GM19468 (cell line): ENCODE measurements at regions not wholly inside any gene's neighbourhood (a gene's known extent, or its start where the extent isn't known, plus 50 kb on each side); places are given as distances from the start of the nearest gene placed in this dataset.
"Not testable (repeated sequence)": the region's sequence is repeated elsewhere in the genome, so short reads cannot be mapped to it uniquely, and the experiment has no call there.

ENCODE experiments used
- ATAC-seq: cut with Tn5 transposase; IDR thresholded peaks from one replicate; pipeline ENCODE4 v1.9.1; 2021; ENCODE audit warnings: mild to moderate bottlenecking, moderate library complexity, moderate number of reproducible peaks; ENCODE audit not compliant: unreplicated experiment; ENCODE audit errors: extremely low read depth

- no peak for ATAC-seq
Observed at GRCh38 chr12:105574056-105574715, 243.7 kb downstream of the C12orf75 start.

GRCh38 chr12:105575235-105575634, 244.7 kb downstream of the C12orf75 start:
- no peak for ATAC-seq

- no peak for ATAC-seq
Observed at GRCh38 chr12:105576261-105576660, 245.8 kb downstream of the C12orf75 start.

- no peak for ATAC-seq
Observed at GRCh38 chr12:105580821-105581352, 250.4 kb downstream of the C12orf75 start.

DNA sequence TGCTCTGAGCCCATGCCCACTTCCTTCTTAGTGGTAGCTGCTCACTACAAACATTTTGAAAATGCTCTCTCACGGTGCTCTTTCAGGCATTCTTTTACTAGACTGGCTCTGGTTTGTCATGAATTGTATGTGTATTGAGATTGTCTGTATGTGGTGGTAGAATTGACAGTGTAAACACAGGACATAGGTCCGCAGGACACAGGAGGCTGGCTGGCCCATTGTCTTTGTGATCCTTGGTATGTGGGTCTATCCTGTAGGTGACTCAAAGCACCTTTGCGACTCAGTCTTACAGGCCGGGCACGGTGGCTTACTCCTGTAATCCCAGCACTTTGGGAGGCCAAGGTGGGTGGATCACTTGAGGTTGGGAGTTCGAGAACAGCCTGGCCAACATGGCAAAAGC, 250.9 kb downstream of the C12orf75 start:
- ATAC-seq: no peak

GRCh38 chr12:105585107-105585506, 254.6 kb downstream of the C12orf75 start:
- no peak for ATAC-seq

DNA sequence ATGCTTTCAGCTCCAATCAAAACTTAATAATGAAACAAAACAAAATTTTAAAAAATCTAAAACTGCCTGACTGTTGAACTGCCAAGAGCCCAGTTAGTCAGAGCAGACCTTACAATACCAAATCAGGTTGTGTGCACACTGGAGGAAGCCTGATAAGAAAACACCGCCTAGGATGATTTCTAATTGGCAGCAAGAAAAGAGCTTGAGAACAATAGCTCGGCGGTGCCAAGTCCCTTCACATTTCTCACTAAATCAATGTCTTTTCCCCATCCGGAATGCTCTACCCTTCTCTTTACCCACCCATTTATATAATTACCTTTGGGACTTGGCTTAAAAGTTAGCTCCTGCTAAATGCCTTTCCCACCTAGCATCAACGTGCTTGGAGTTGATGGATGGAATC, 256.7 kb downstream of the C12orf75 start:
- no peak for ATAC-seq

- no peak for ATAC-seq
Observed at GRCh38 chr12:105588106-105588505, 257.6 kb downstream of the C12orf75 start.

- ATAC-seq: no peak
Observed at GRCh38 chr12:105590571-105590970, 260.1 kb downstream of the C12orf75 start.

DNA sequence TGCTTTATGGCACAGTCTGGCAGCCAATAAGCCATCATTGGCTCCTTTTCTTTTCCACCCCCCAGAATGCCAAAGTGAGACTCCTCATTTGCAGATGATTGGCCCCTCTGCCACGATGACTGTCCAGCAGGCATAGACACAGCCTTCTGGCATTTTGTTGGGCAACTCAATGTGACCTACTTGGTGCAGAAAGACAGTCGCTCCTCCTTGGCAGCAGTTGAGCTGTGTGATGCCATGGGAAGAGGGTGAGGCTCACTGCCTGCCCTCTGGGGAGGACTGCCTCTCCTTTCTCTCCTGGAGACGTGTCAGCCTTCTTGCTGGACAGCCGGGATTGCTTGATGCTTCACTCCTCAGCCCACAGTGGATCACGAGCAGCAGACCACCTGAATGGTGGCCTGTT, 264.9 kb downstream of the C12orf75 start:
- no peak for ATAC-seq

- no peak for ATAC-seq
Observed at GRCh38 chr12:105596731-105597130, 266.2 kb downstream of the C12orf75 start.

- ATAC-seq: no peak
Observed at GRCh38 chr12:105598031-105598430, 267.5 kb downstream of the C12orf75 start.

- ATAC-seq: no peak
Observed at GRCh38 chr12:105600911-105601545, 270.5 kb downstream of the C12orf75 start.

DNA sequence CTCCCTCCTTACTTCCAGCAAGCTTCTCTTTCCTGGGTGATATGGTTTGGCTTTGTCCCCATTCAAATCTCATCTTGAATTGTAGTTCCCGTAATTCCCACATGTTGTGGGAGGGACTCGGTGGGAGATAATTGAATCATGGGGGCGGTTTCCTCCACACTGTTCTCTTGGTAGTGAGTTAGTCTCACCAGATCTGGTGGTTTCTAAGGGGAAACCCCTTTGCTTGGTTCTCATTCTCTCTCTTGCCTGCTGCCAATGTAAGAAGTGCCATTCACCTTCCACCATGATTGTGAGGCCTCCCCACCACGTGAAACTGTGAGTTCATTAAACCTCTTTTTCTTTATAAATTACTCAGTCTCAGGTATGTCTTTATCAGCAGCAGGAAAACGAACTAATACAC, 271.8 kb downstream of the C12orf75 start:
- ATAC-seq: not testable (repeated sequence)

GRCh38 chr12:105604281-105604680, 273.8 kb downstream of the C12orf75 start:
- not testable (repeated sequence) for ATAC-seq

GRCh38 chr12:105606613-105607012, 276.1 kb downstream of the C12orf75 start:
- not testable (repeated sequence) for ATAC-seq

DNA sequence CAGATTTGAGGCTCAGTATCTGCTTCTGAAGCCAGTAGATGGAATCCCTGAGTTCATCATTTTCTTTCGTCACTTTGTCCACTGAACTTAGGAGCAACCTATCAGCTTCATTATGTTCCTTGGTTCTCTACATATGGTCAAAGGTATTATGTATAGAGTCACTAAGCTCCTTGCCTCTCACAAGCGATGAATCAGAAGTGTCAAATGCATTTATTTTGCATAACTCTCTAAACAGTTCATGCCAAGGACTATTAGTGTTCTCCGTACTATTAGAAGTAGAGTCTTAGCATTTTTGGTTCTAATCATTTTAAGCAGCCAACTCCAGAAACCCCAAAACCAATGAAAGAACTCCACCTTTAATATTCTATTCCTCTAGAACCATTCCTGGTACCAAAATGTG, 278.5 kb downstream of the C12orf75 start:
- ATAC-seq: not testable (repeated sequence)

GRCh38 chr12:105610459-105610858, 280.0 kb downstream of the C12orf75 start:
- no peak for ATAC-seq

GRCh38 chr12:105611340-105611739, 280.8 kb downstream of the C12orf75 start:
- no peak for ATAC-seq

DNA sequence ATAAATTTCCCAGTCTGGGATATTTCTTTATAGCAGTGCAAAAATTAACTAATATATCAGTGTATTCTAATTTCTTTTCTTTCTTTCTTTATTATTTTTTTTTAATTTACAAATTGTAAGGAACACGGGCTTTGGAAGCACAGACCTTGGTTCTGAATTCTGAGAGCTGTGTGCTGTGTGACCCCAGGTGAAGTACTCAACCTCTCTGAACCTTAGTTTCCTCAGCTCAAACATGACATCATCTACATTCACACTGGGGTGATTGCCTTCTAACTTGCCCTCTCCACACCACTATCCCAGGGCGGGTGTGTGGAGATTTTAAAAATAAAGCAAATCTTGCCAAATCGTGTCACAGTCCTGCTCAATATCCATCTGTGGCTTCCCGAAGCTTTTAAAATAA, 282.8 kb downstream of the C12orf75 start:
- no peak for ATAC-seq

DNA sequence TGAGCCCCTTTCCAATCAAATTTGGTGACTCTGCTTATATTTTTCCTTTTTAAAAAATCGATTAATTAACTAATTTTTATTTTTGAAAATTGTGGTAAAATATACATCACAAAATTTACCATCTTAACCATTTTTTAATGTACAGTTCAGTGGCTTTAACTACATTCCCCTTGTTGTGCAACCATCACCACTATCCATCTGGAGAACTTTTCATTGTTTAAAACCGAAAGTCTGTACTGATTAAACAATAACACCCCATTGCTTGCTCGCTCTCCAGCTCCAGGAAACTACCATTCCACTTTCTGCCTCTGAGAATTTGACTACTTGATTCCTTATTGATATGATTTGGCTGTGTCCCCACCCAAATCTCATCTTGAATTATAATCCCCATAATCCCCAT, 283.4 kb downstream of the C12orf75 start:
- no peak for ATAC-seq
